Tibial nerve (tissue), 4 donors: ENCODE measurements at regions not wholly inside any gene's neighbourhood (a gene's known extent, or its start where the extent isn't known, plus 50 kb on each side); places are given as distances from the start of the nearest gene placed in this dataset.

Experiments
- CTCF ChIP-seq, 5 experiments: fragments of 200-600 bp in 3 of 5; fragments of 450-650 bp in 2 of 5; sonication (generic) in 3 of 5; IDR thresholded peaks; one replicate each; pipeline ENCODE4 v1.5.1; 2016 to 2019; ENCODE audit warnings: antibody characterized with exemption in 5 of 5, mild to moderate bottlenecking in 3 of 5, moderate library complexity in 2 of 5
- EP300 ChIP-seq, 2 donors: sonication (generic); formaldehyde crosslinking; IDR thresholded peaks; one replicate each; pipeline ENCODE4 v1.6.1; 2017; ENCODE audit warnings: antibody characterized with exemption in 2 of 2, mild to moderate bottlenecking in 1 of 2

- no peak for TF ChIP-seq CTCF (IDR thresholded peaks at IDR 0.05)
- no peak for TF ChIP-seq EP300 (IDR thresholded peaks at IDR 0.05)
Observed at GRCh38 chr3:11735638-11736037, 91.9 kb upstream of the VGLL4 start.
